GM20000 (cell line): ENCODE measurements at regions not wholly inside any gene's neighbourhood (a gene's known extent, or its start where the extent isn't known, plus 50 kb on each side); places are given as distances from the start of the nearest gene placed in this dataset.

Experiments used
- DNase-seq: peaks from one replicate; pipeline ENCODE4 v3.0.0; 2012; ENCODE audit warnings: low spot score
- CTCF ChIP-seq: IDR thresholded peaks from 2 replicates; pipeline ENCODE4 v1.5.1; 2012; ENCODE audit warnings: mild to moderate bottlenecking, control low read depth; ENCODE audit errors: extremely low read depth, missing control alignments

GRCh38 chr13:52931539-52932431 is 83.3 kb upstream of the PCDH8 start:
- no peak for TF ChIP-seq CTCF
- DNase-seq: no peak

DNA sequence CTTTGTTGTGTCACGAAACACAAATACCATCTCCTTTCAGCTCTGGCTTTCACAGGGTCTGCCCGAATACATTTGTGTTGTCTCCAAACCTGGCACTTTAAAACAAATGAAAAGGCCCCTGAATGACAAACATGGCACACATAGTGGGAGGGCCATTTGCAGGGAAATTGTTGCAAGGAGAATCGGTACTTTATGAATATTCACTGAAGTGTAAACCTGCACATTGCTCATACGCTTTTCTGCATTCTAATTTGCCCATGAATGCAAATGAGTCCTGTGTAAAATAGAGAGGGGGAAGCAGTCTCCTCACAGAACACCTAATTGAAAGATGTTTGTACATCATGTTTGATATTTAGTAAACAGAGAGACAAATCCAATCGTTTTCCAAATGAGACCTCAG is 82.7 kb upstream of the PCDH8 start:
- DNase-seq: no peak

DNA sequence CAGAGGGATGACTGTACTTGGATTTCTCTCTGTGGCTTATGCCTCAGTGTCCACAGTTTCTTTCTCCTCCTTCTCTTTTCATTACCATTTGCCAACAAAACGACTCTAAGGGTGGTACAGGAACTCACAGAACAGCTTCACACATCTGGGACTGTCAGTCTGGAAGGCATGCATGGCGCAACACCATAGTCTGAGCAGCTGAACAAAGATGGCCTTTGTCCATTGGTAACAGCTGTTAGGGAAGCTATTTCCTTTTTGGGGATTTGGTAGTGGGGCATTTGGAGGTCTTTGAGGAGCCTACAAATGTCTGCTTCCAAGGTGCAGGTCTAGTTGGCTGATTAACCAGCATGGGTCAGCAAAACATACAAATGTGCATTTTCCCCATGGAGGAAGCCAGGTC is 81.4 kb upstream of the PCDH8 start:
- DNase-seq: no peak
- TF ChIP-seq CTCF: no peak

More for the DNA sequence above, 82.7 kb upstream of the PCDH8 start:
- no peak for TF ChIP-seq CTCF

GRCh38 chr13:52926971-52927370 is 78.5 kb upstream of the PCDH8 start:
- DNase-seq: no peak

DNA sequence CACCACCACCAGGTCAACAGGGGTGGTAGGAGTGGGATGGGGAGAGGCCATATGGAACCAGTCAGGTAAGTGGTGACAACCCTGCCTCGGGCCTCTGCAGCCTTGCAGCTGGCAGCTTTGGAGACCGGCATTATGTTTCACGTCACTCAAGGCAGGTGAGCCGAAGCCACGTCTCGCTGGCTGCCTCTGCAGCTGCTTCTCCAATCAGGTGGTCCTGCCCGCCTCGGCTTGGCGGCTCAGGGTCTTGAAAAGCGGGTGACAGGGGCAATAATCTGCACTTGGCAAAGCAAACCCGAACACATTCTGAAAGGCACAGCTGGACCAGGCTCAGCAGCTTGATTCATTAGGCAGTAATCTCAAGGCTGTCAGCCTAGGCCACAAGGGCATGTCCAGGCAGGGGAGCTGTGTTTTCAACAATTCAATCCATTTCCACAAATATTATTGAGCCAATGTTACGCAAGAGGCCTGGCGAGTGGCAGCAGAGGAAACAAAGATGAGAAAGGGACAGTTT is 77.4 kb upstream of the PCDH8 start:
- no peak for DNase-seq

More at GRCh38 chr13:52926971-52927370, 78.5 kb upstream of the PCDH8 start:
- TF ChIP-seq CTCF: no peak

DNA sequence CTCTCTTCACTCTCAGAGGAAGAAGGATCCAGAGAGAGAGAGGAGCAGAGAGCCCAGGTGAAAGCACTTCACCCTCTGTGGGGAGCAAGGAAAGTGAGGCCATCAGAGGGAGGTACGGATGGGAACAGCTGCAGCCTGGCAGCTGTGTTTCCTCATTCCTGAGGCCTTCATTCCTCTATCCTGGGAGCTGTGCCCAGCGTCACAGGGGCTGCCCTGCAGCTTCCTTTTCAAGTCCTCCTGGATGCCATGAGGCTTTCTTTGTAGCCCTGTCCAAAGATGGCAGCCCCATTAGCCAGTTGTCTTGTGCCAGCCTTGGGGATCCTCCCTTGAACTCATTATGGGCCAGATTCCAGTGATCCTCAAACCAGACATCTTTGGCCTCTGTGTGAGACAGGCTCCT is 76.8 kb upstream of the PCDH8 start:
- TF ChIP-seq CTCF: no peak
- no peak for DNase-seq

More for the DNA sequence above, 77.4 kb upstream of the PCDH8 start:
- TF ChIP-seq CTCF: no peak
